ENCODE measurements at regions not wholly inside any gene's neighbourhood (a gene's known extent, or its start where the extent isn't known, plus 50 kb on each side); places are given as distances from the start of the nearest gene placed in this dataset.

- TF ChIP-seq CTCF (optimal IDR thresholded peaks at IDR 0.05 in 1 of 3, IDR thresholded peaks at IDR 0.05 in 1 of 3, conservative IDR thresholded peaks at IDR 0.05 in 1 of 3; ENCODE audit: extremely low read depth in 1 of 3, insufficient read depth in 2 of 3, low read length in 3 of 3): no peak
- no peak for TF ChIP-seq EZH2 (IDR thresholded peaks at IDR 0.05; ENCODE audit: low read length)
- no peaks in the 10 kb centered on the region for H4K20me1 ChIP-seq (ENCODE audit: control insufficient read depth, extremely low read depth, insufficient read depth, low read length)
- no peak overlapping the region for H2AFZ ChIP-seq (ENCODE audit: control insufficient read depth, low read length)
- H3K4me1 ChIP-seq (ENCODE audit: control insufficient read depth, extremely low read depth, insufficient read depth, low read length): peaks cover 13% of the 10 kb centered on the region
- H3K9ac ChIP-seq (ENCODE audit: control insufficient read depth, extremely low read depth, insufficient read depth, low read length): no peak overlapping the region
- no peak overlapping the region for H3K4me3 ChIP-seq (ENCODE audit: control insufficient read depth in 2 of 3, extremely low read depth in 1 of 3, insufficient read depth in 2 of 3, low read depth in 1 of 3, low read length in 3 of 3)
- H3K9me3 ChIP-seq (ENCODE audit: control insufficient read depth, low read depth, low read length): no peaks in the 10 kb centered on the region
- peak overlapping the region; percentile 11 for H3K27ac ChIP-seq (ENCODE audit: control insufficient read depth, insufficient read depth, low read length)
- no peaks in the 10 kb centered on the region for H3K27me3 ChIP-seq (ENCODE audit: control insufficient read depth, extremely low read depth, insufficient read depth, low read length)
- peak overlapping the region; percentile 29 for H3K4me2 ChIP-seq (ENCODE audit: control insufficient read depth, extremely low read depth, insufficient read depth, low read depth, low read length)
- H3K9me1 ChIP-seq (ENCODE audit: control insufficient read depth, extremely low read depth, insufficient read depth, low read length): no peaks in the 10 kb centered on the region
- no peaks in the 10 kb centered on the region for H3K79me2 ChIP-seq (ENCODE audit: control insufficient read depth, insufficient read depth, low read length)
- H3K36me3 ChIP-seq (ENCODE audit: control insufficient read depth in 2 of 2, extremely low read depth in 1 of 2, insufficient read depth in 2 of 2, low read length in 2 of 2): no peaks in the 10 kb centered on the region
- DNase-seq (ENCODE audit: low read depth, low spot score): peak; percentile 81
- FAIRE-seq: peak; percentile 95
- dilution Hi-C loops (cut with MboI; ENCODE audit: extremely low pct_ligation_motif_present, low sequenced_read_pairs): no loop called here
These were observed 661.6 kb upstream of the C9orf72 start for GRCh38 chr9:28234894-28235277.

- no peak for TF ChIP-seq EZH2 (IDR thresholded peaks at IDR 0.05; ENCODE audit: low read length)
- TF ChIP-seq CTCF (optimal IDR thresholded peaks at IDR 0.05 in 1 of 3, IDR thresholded peaks at IDR 0.05 in 1 of 3, conservative IDR thresholded peaks at IDR 0.05 in 1 of 3; ENCODE audit: extremely low read depth in 1 of 3, insufficient read depth in 2 of 3, low read length in 3 of 3): no peak
- H3K9me1 ChIP-seq (ENCODE audit: control insufficient read depth, extremely low read depth, insufficient read depth, low read length): no peaks in the 10 kb centered on the region
- H2AFZ ChIP-seq (ENCODE audit: control insufficient read depth, low read length): no peak overlapping the region
- H3K9ac ChIP-seq (ENCODE audit: control insufficient read depth, extremely low read depth, insufficient read depth, low read length): no peak overlapping the region
- H3K27me3 ChIP-seq (ENCODE audit: control insufficient read depth, extremely low read depth, insufficient read depth, low read length): peaks cover 3% of the 10 kb centered on the region
- H3K36me3 ChIP-seq (ENCODE audit: control insufficient read depth in 2 of 2, extremely low read depth in 1 of 2, insufficient read depth in 2 of 2, low read length in 2 of 2): no peaks in the 10 kb centered on the region
- DNase-seq (ENCODE audit: low read depth, low spot score) (no peak), FAIRE-seq (no peak)
- H3K27ac ChIP-seq (ENCODE audit: control insufficient read depth, insufficient read depth, low read length): no peak overlapping the region
- H3K4me1 ChIP-seq (ENCODE audit: control insufficient read depth, extremely low read depth, insufficient read depth, low read length): no peaks in the 10 kb centered on the region
- dilution Hi-C loops (cut with MboI; ENCODE audit: extremely low pct_ligation_motif_present, low sequenced_read_pairs): no loop called here
- H3K9me3 ChIP-seq (ENCODE audit: control insufficient read depth, low read depth, low read length): no peaks in the 10 kb centered on the region
- H4K20me1 ChIP-seq (ENCODE audit: control insufficient read depth, extremely low read depth, insufficient read depth, low read length): no peaks in the 10 kb centered on the region
- H3K4me2 ChIP-seq (ENCODE audit: control insufficient read depth, extremely low read depth, insufficient read depth, low read depth, low read length): no peak overlapping the region
- no peak overlapping the region for H3K4me3 ChIP-seq (ENCODE audit: control insufficient read depth in 2 of 3, extremely low read depth in 1 of 3, insufficient read depth in 2 of 3, low read depth in 1 of 3, low read length in 3 of 3)
- H3K79me2 ChIP-seq (ENCODE audit: control insufficient read depth, insufficient read depth, low read length): no peaks in the 10 kb centered on the region
These were observed 676.1 kb upstream of the C9orf72 start for GRCh38 chr9:28249424-28249823.

Measured in keratinocyte (primary cell).